HEK293 (cell line): ENCODE measurements at regions not wholly inside any gene's neighbourhood (a gene's known extent, or its start where the extent isn't known, plus 50 kb on each side); places are given as distances from the start of the nearest gene placed in this dataset.

Experiments used
- CTCF ChIA-PET: fragments of 350-600 bp; formaldehyde crosslinking; extraction: SDS; loops from one replicate; lab custom pipeline; 2021; ENCODE audit warnings: antibody characterized with exemption; lab: Yijun Ruan, JAX
- POLR2A ChIA-PET: fragments of 300-600 bp; formaldehyde crosslinking; extraction: SDS; loops from one replicate; lab custom pipeline; 2020; ENCODE audit warnings: antibody characterized with exemption, inconsistent platforms; lab: Yijun Ruan, JAX
- H3K27ac ChIP-seq: fragments of 200-500 bp; sonication (Bioruptor generic); 2 replicates; pipeline ENCODE4 v1.5.1; 2014; ENCODE audit warnings: low read depth, low read length, control low read depth, inconsistent platforms; ENCODE audit errors: extremely low read depth
- H3K36me3 ChIP-seq, 2 experiments: fragments of 200-500 bp in 1 of 2; sonication (Bioruptor generic) in 1 of 2; 1 replicate in 1 of 2; 2 replicates in 1 of 2; pipeline ENCODE4 v1.5.1; 2014 to 2017; ENCODE audit warnings: inconsistent platforms in 2 of 2, low read length in 2 of 2; ENCODE audit not compliant: control insufficient read depth in 2 of 2, insufficient read depth in 1 of 2
- H3K4me1 ChIP-seq: fragments of 200-500 bp; sonication (Bioruptor generic); 2 replicates; pipeline ENCODE4 v1.5.1; 2014; ENCODE audit warnings: mild to moderate bottlenecking, low read length, inconsistent platforms; ENCODE audit not compliant: control insufficient read depth, insufficient read depth
- H3K4me3 ChIP-seq: 2 replicates; pipeline ENCODE4 v1.5.1; 2011; ENCODE audit warnings: low read depth, mild to moderate bottlenecking, control low read depth, low read length, moderate library complexity
- H3K9me3 ChIP-seq: fragments of 200-500 bp; sonication (Bioruptor generic); 2 replicates; pipeline ENCODE4 v1.5.1; 2014; ENCODE audit warnings: low read depth, low read length, inconsistent platforms; ENCODE audit not compliant: control insufficient read depth, insufficient read depth
- BCL6B ChIP-seq: fragments of 450-650 bp; formaldehyde crosslinking; IDR thresholded peaks from 2 replicates; pipeline ENCODE4 v1.5.1; 2017; ENCODE audit warnings: missing biosample characterization, missing genetic modification characterization
- ELK4 ChIP-seq: IDR thresholded peaks from 2 replicates; pipeline ENCODE4 v1.6.1; 2011; ENCODE audit warnings: mild to moderate bottlenecking, low read depth, low read length, borderline replicate concordance
- GLIS2 ChIP-seq: fragments of 450-650 bp; formaldehyde crosslinking; IDR thresholded peaks from 2 replicates; pipeline ENCODE4 v1.5.1; 2016; ENCODE audit warnings: missing biosample characterization, missing genetic modification characterization
- REPIN1 ChIP-seq: fragments of 450-650 bp; formaldehyde crosslinking; IDR thresholded peaks from 2 replicates; pipeline ENCODE4 v1.5.1; 2017; ENCODE audit warnings: missing biosample characterization, missing genetic modification characterization, low read depth
- SP3 ChIP-seq: fragments of 450-650 bp; formaldehyde crosslinking; IDR thresholded peaks from 2 replicates; pipeline ENCODE4 v1.5.1; 2016; ENCODE audit warnings: missing biosample characterization, missing genetic modification characterization
- TRIM28 ChIP-seq: IDR thresholded peaks from 2 replicates; pipeline ENCODE4 v1.6.1; 2011; ENCODE audit warnings: low read length, control low read depth, borderline replicate concordance
- YY2 ChIP-seq: fragments of 450-650 bp; formaldehyde crosslinking; IDR thresholded peaks from 2 replicates; pipeline ENCODE4 v1.5.1; 2016; ENCODE audit warnings: missing biosample characterization, missing genetic modification characterization
- ZEB2 ChIP-seq: fragments of 450-650 bp; formaldehyde crosslinking; IDR thresholded peaks from 2 replicates; pipeline ENCODE4 v1.5.1; 2016; ENCODE audit warnings: missing biosample characterization, missing genetic modification characterization
- ZNF132 ChIP-seq: fragments of 450-650 bp; formaldehyde crosslinking; IDR thresholded peaks from 2 replicates; pipeline ENCODE4 v1.5.1; 2017; ENCODE audit warnings: missing biosample characterization, missing genetic modification characterization, borderline replicate concordance
- ZNF16 ChIP-seq: fragments of 450-650 bp; formaldehyde crosslinking; IDR thresholded peaks from 2 replicates; pipeline ENCODE4 v1.5.1; 2016; ENCODE audit warnings: low read depth, missing biosample characterization, missing genetic modification characterization
- ZNF239 ChIP-seq: fragments of 450-650 bp; formaldehyde crosslinking; IDR thresholded peaks from 2 replicates; pipeline ENCODE4 v1.5.1; 2016; ENCODE audit warnings: missing biosample characterization, missing genetic modification characterization
- ZNF280D ChIP-seq: fragments of 450-650 bp; formaldehyde crosslinking; IDR thresholded peaks from 2 replicates; pipeline ENCODE4 v1.5.1; 2016; ENCODE audit warnings: missing biosample characterization, missing genetic modification characterization
- ZNF341 ChIP-seq: fragments of 450-650 bp; formaldehyde crosslinking; IDR thresholded peaks from 2 replicates; pipeline ENCODE4; 2016; ENCODE audit warnings: low read depth, missing biosample characterization, missing genetic modification characterization
- ZNF366 ChIP-seq: fragments of 450-650 bp; formaldehyde crosslinking; conservative IDR thresholded peaks from 2 replicates; pipeline ENCODE4 v1.5.1; 2016; ENCODE audit warnings: missing biosample characterization, missing genetic modification characterization
- ZNF518A ChIP-seq: fragments of 450-650 bp; formaldehyde crosslinking; conservative IDR thresholded peaks from 2 replicates; pipeline ENCODE4 v1.5.1; 2016; ENCODE audit warnings: low read depth, missing biosample characterization, missing genetic modification characterization
- ZNF555 ChIP-seq: fragments of 450-650 bp; formaldehyde crosslinking; conservative IDR thresholded peaks from 2 replicates; pipeline ENCODE4 v1.5.1; 2017; ENCODE audit warnings: missing biosample characterization, mild to moderate bottlenecking, missing genetic modification characterization, inconsistent platforms
- ZNF560 ChIP-seq: fragments of 450-650 bp; formaldehyde crosslinking; IDR thresholded peaks from 2 replicates; pipeline ENCODE4 v1.5.1; 2017; ENCODE audit warnings: missing biosample characterization, missing genetic modification characterization, borderline replicate concordance
- ZNF585B ChIP-seq: fragments of 450-650 bp; formaldehyde crosslinking; IDR thresholded peaks from 2 replicates; pipeline ENCODE4 v1.5.1; 2016; ENCODE audit warnings: missing biosample characterization, missing genetic modification characterization
- ZNF768 ChIP-seq: fragments of 450-650 bp; formaldehyde crosslinking; IDR thresholded peaks from 2 replicates; pipeline ENCODE4 v1.5.1; 2018; ENCODE audit warnings: missing biosample characterization, mild to moderate bottlenecking, missing genetic modification characterization
- ZNF830 ChIP-seq: fragments of 450-650 bp; IDR thresholded peaks from 2 replicates; pipeline ENCODE4 v1.5.0; 2018; ENCODE audit warnings: missing biosample characterization, missing genetic modification characterization, low read depth, mild to moderate bottlenecking, moderate library complexity
- ZNF837 ChIP-seq: fragments of 450-650 bp; formaldehyde crosslinking; IDR thresholded peaks from 2 replicates; pipeline ENCODE4 v1.5.1; 2016; ENCODE audit warnings: missing biosample characterization, missing genetic modification characterization
- ZSCAN16 ChIP-seq: fragments of 450-650 bp; formaldehyde crosslinking; IDR thresholded peaks from 2 replicates; pipeline ENCODE4 v1.5.1; 2016; ENCODE audit warnings: missing biosample characterization, missing genetic modification characterization

GRCh38 chr6:141464490-141464889 lies 668.2 kb upstream of the GJE1 start:
- H3K36me3 ChIP-seq = no peaks in the 10 kb centered on the region
- no peak overlapping the region for H3K4me3 ChIP-seq
- POLR2A ChIA-PET = no interaction called here
- H3K9me3 ChIP-seq = no peaks in the 10 kb centered on the region
- no peak for TF ChIP-seq ZNF830 (tag by site-specific recombination)
- no peak for TF ChIP-seq ZSCAN16
- TF ChIP-seq YY2 (tag by site-specific recombination) = no peak
- TF ChIP-seq GLIS2 (tag by site-specific recombination) = no peak
- TF ChIP-seq ZNF16 = no peak
- TF ChIP-seq TRIM28 = no peak
- no peak for TF ChIP-seq ZNF585B (tag by site-specific recombination)
- TF ChIP-seq, all 188 proteins: peak for 0
- no peak overlapping the region for H3K27ac ChIP-seq
- CTCF ChIA-PET = interaction anchor here (0.6 kb wide), 1 partner anchor 11 kb away, joined by 3 read pairs; no protein-coding TSS in a partner anchor
- H3K4me1 ChIP-seq = no peaks in the 10 kb centered on the region

- no peak overlapping the region for H3K27ac ChIP-seq
- H3K9me3 ChIP-seq = no peaks in the 10 kb centered on the region
- CTCF ChIA-PET = interaction anchor here (0.8 kb wide), 1 partner anchor 20 kb away, joined by 3 read pairs; no protein-coding TSS in a partner anchor
- H3K4me3 ChIP-seq = no peak overlapping the region
- no peaks in the 10 kb centered on the region for H3K4me1 ChIP-seq
- POLR2A ChIA-PET = no interaction called here
- H3K36me3 ChIP-seq = no peaks in the 10 kb centered on the region
- no peak for TF ChIP-seq ZNF768 (tag by site-specific recombination)
- TF ChIP-seq ZNF555 = no peak
- no peak for TF ChIP-seq BCL6B
- no peak for TF ChIP-seq ELK4
- TF ChIP-seq ZNF280D (tag by site-specific recombination) = no peak
- no peak for TF ChIP-seq ZNF132
- TF ChIP-seq ZNF341 (tag by site-specific recombination) = no peak
- TF ChIP-seq ZEB2 (tag by site-specific recombination) = no peak
- no peak for TF ChIP-seq ZNF837 (tag by site-specific recombination)
- no peak for TF ChIP-seq ZNF239 (tag by site-specific recombination)
- no peak for TF ChIP-seq ZNF560 (tag by site-specific recombination)
- no peak for TF ChIP-seq ZNF518A
- no peak for TF ChIP-seq SP3
- TF ChIP-seq ZNF366 (tag by site-specific recombination) = no peak
- no peak for TF ChIP-seq REPIN1 (tag by site-specific recombination)
Observed at GRCh38 chr6:141463237-141463977, 669.3 kb upstream of the GJE1 start.
